NCI-H2227 (cell line): ENCODE measurements at regions not wholly inside any gene's neighbourhood (a gene's known extent, or its start where the extent isn't known, plus 50 kb on each side); places are given as distances from the start of the nearest gene placed in this dataset.
"Not testable (repeated sequence)": the region's sequence is repeated elsewhere in the genome, so short reads cannot be mapped to it uniquely, and the experiment has no call there.

ENCODE experiments used
- DNase-seq: peaks from one replicate; lab custom pipeline; 2025; ENCODE audit not compliant: unreplicated experiment; lab: John Stamatoyannopoulos, UW

- no peak for DNase-seq
These were observed 1705.6 kb upstream of the PCDH7 start for GRCh38 chr4:29014555-29014954.

GRCh38 chr4:29033703-29034102 lies 1686.5 kb upstream of the PCDH7 start:
- DNase-seq, result no peak

GRCh38 chr4:29037501-29037900 lies 1682.7 kb upstream of the PCDH7 start:
- DNase-seq, result no peak

GRCh38 chr4:29043411-29043810 lies 1676.8 kb upstream of the PCDH7 start:
- no peak for DNase-seq

- no peak for DNase-seq
These were observed 1674.0 kb upstream of the PCDH7 start for GRCh38 chr4:29046186-29046585.

GRCh38 chr4:29046781-29047180 lies 1673.4 kb upstream of the PCDH7 start:
- no peak for DNase-seq

- no peak for DNase-seq
These were observed 1672.7 kb upstream of the PCDH7 start for GRCh38 chr4:29047341-29048041.

- DNase-seq, result no peak
These were observed 1668.7 kb upstream of the PCDH7 start for GRCh38 chr4:29051381-29051965.

- no peak for DNase-seq
These were observed 1667.9 kb upstream of the PCDH7 start for GRCh38 chr4:29052266-29052665.

- DNase-seq, result no peak
These were observed 1661.6 kb upstream of the PCDH7 start for GRCh38 chr4:29058531-29058930.

GRCh38 chr4:29066861-29067260 lies 1653.3 kb upstream of the PCDH7 start:
- no peak for DNase-seq

GRCh38 chr4:29073571-29073970 lies 1646.6 kb upstream of the PCDH7 start:
- DNase-seq, result no peak

- no peak for DNase-seq
These were observed 1644.8 kb upstream of the PCDH7 start for GRCh38 chr4:29075366-29075765.

GRCh38 chr4:29079260-29079659 lies 1640.9 kb upstream of the PCDH7 start:
- no peak for DNase-seq

- no peak for DNase-seq
These were observed 1638.8 kb upstream of the PCDH7 start for GRCh38 chr4:29081234-29081955.

GRCh38 chr4:29082684-29083083 lies 1637.5 kb upstream of the PCDH7 start:
- no peak for DNase-seq

- DNase-seq, result no peak
These were observed 1634.4 kb upstream of the PCDH7 start for GRCh38 chr4:29085748-29086147.

- DNase-seq, result no peak
These were observed 1615.5 kb upstream of the PCDH7 start for GRCh38 chr4:29104694-29105093.

GRCh38 chr4:29113960-29114359 lies 1606.2 kb upstream of the PCDH7 start:
- no peak for DNase-seq

- not testable (repeated sequence) for DNase-seq
These were observed 1602.9 kb upstream of the PCDH7 start for GRCh38 chr4:29117231-29117722.

GRCh38 chr4:29121586-29121985 lies 1598.6 kb upstream of the PCDH7 start:
- no peak for DNase-seq

GRCh38 chr4:29128810-29129209 lies 1591.4 kb upstream of the PCDH7 start:
- no peak for DNase-seq
